Stomach smooth muscle (tissue), 2 donors: ENCODE measurements at regions not wholly inside any gene's neighbourhood (a gene's known extent, or its start where the extent isn't known, plus 50 kb on each side); places are given as distances from the start of the nearest gene placed in this dataset.

Experiments used
- H3K27ac ChIP-seq: one replicate; pipeline ENCODE4 v1.7.0; 2013; ENCODE audit warnings: mild to moderate bottlenecking, low read length, inconsistent platforms
- H3K27me3 ChIP-seq, 2 donors: one replicate each; pipeline ENCODE4 v1.7.0; 2013; ENCODE audit warnings: low read length in 2 of 2; ENCODE audit not compliant: insufficient read depth in 2 of 2, control insufficient read depth in 1 of 2
- H3K36me3 ChIP-seq, 2 donors: one replicate each; pipeline ENCODE4 v1.7.0; 2013; ENCODE audit warnings: low read length in 2 of 2; ENCODE audit not compliant: control insufficient read depth in 2 of 2, insufficient read depth in 2 of 2
- H3K4me1 ChIP-seq: one replicate; pipeline ENCODE4 v1.7.0; 2013; ENCODE audit warnings: low read length; ENCODE audit not compliant: control insufficient read depth, insufficient read depth
- H3K4me3 ChIP-seq, 2 donors: one replicate each; pipeline ENCODE4 v1.7.0; 2013; ENCODE audit warnings: low read length in 2 of 2
- H3K9ac ChIP-seq, 2 donors: one replicate each; pipeline ENCODE4 v1.7.0; 2013; ENCODE audit warnings: low read length in 2 of 2, mild to moderate bottlenecking in 1 of 2
- H3K9me3 ChIP-seq, 2 donors: one replicate each; pipeline ENCODE4 v1.7.0; 2013; ENCODE audit warnings: low read length in 2 of 2; ENCODE audit not compliant: control insufficient read depth in 2 of 2
- donor health status: healthy.
- donor health status: Pancreatic carcinoma.

DNA sequence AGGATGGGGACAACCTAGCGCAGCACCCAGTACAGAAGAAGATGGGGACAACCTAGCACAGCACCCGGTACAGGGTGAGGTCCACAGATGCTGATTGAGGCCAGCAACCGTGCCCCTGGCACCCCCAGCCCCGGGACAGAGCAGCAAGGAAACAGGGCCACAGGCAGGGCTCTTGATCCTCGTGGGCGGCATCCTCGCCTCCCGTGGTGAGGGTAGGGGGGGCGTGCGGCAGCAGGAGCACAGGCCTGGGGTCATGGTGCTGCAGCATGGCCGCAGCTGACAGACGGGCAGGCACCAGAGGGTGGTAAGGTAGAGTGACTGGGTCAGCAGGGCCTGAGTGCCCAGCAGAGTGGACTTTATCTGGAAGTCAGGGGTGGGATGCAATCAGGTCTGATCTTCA is 89.5 kb downstream of the HMX1 start:
- H3K9me3 ChIP-seq: no peaks in the 10 kb centered on the region
- no peak overlapping the region for H3K27ac ChIP-seq
- H3K9ac ChIP-seq: no peak overlapping the region
- no peaks in the 10 kb centered on the region for H3K4me1 ChIP-seq
- peaks cover 0 to 5% of the 10 kb centered on the region in 2 donors for H3K27me3 ChIP-seq
- no peaks in the 10 kb centered on the region for H3K36me3 ChIP-seq
- H3K4me3 ChIP-seq: no peak overlapping the region

DNA sequence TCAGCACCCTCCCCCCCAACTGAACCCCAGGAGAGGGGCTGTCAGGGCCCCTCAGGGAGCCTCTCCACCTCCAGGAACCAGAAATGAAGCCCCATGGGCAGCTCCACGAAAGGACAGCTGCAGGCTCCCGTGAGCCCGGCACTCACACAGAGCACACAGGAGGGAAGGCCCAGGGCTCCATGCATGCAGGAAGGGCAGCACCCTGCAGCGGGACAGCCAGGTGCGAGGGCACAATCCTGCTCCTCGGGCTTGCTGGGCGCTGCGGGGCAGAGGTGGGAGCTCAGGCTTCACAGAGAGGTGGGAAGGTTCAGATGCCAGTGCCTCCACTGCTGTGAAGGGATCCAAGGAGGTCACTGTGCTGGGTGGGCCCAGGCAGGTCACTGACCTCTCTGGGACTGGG is 90.0 kb downstream of the HMX1 start:
- no peaks in the 10 kb centered on the region for H3K9me3 ChIP-seq
- no peak overlapping the region for H3K4me3 ChIP-seq
- no peaks in the 10 kb centered on the region for H3K4me1 ChIP-seq
- no peaks in the 10 kb centered on the region for H3K36me3 ChIP-seq
- no peak overlapping the region for H3K27ac ChIP-seq
- peaks cover 0 to 5% of the 10 kb centered on the region in 2 donors for H3K27me3 ChIP-seq
- H3K9ac ChIP-seq: no peak overlapping the region

GRCh38 chr4:8780596-8781368 is 90.9 kb downstream of the HMX1 start:
- no peaks in the 10 kb centered on the region for H3K4me1 ChIP-seq
- no peaks in the 10 kb centered on the region for H3K36me3 ChIP-seq
- no peak overlapping the region for H3K4me3 ChIP-seq
- H3K9ac ChIP-seq: no peak overlapping the region
- no peaks in the 10 kb centered on the region for H3K9me3 ChIP-seq
- H3K27ac ChIP-seq: no peak overlapping the region
- peaks cover 0 to 5% of the 10 kb centered on the region in 2 donors for H3K27me3 ChIP-seq

DNA sequence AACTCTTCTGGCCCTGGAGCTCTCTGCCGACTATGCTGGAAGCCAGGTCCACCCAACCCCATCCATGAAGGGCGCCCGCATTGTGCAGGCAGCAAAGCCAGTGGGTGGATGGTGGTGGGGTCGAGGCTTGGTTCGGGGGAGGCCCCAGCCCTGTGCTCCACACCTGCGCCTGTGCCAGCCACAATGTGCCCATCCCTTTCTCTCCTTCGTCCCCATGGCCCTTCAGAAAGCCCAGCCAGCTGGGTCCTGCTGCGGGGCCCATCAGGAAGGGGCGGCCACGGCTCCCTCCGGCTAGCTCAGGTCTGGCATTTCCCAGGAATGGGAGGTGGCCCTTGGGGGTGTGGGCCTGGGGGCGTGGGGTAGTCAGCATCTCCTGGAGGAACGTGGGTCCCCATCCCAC is 91.6 kb downstream of the HMX1 start:
- H3K4me3 ChIP-seq: no peak overlapping the region
- no peak overlapping the region for H3K9ac ChIP-seq
- no peaks in the 10 kb centered on the region for H3K36me3 ChIP-seq
- no peaks in the 10 kb centered on the region for H3K4me1 ChIP-seq
- H3K27me3 ChIP-seq: peaks cover 0 to 5% of the 10 kb centered on the region in 2 donors
- H3K9me3 ChIP-seq: no peaks in the 10 kb centered on the region
- H3K27ac ChIP-seq: no peak overlapping the region

- no peaks in the 10 kb centered on the region for H3K36me3 ChIP-seq
- H3K27me3 ChIP-seq: peaks cover 0 to 5% of the 10 kb centered on the region in 2 donors
- H3K9ac ChIP-seq: no peak overlapping the region
These were observed 92.1 kb downstream of the HMX1 start for GRCh38 chr4:8779490-8779932.

DNA sequence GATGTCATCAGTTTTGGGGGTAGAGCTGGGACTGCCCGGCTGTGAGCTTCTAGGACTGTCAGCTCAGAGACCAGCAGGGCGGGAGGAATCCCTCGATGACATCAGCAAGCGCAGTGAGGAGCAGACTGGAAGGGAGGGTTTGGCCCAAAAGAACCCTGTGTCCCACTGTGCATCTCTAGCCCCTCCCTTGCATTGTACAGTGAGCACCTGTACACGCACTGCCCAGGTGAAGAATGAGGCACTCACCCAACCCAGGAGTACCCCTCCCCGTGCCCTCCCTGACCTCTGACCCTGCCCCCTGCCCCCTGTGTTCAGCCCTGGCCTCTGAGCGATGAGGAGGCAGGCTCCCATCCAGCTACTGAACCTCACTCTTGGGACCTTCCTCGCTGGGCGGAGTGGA is 92.9 kb downstream of the HMX1 start:
- peaks cover 0 to 5% of the 10 kb centered on the region in 2 donors for H3K27me3 ChIP-seq
- no peak overlapping the region for H3K9ac ChIP-seq
- no peaks in the 10 kb centered on the region for H3K36me3 ChIP-seq
- H3K27ac ChIP-seq: no peak overlapping the region
- no peaks in the 10 kb centered on the region for H3K9me3 ChIP-seq
- no peak overlapping the region for H3K4me3 ChIP-seq
- no peaks in the 10 kb centered on the region for H3K4me1 ChIP-seq

More at GRCh38 chr4:8779490-8779932, 92.1 kb downstream of the HMX1 start:
- Histone ChIP-seq H3K4me3 (no peak overlapping the region), H3K4me1 (no peaks in the 10 kb centered on the region), H3K27ac (no peak overlapping the region), H3K9me3 (no peaks in the 10 kb centered on the region)

GRCh38 chr4:8778291-8778690 is 93.3 kb downstream of the HMX1 start:
- no peak overlapping the region for H3K9ac ChIP-seq

DNA sequence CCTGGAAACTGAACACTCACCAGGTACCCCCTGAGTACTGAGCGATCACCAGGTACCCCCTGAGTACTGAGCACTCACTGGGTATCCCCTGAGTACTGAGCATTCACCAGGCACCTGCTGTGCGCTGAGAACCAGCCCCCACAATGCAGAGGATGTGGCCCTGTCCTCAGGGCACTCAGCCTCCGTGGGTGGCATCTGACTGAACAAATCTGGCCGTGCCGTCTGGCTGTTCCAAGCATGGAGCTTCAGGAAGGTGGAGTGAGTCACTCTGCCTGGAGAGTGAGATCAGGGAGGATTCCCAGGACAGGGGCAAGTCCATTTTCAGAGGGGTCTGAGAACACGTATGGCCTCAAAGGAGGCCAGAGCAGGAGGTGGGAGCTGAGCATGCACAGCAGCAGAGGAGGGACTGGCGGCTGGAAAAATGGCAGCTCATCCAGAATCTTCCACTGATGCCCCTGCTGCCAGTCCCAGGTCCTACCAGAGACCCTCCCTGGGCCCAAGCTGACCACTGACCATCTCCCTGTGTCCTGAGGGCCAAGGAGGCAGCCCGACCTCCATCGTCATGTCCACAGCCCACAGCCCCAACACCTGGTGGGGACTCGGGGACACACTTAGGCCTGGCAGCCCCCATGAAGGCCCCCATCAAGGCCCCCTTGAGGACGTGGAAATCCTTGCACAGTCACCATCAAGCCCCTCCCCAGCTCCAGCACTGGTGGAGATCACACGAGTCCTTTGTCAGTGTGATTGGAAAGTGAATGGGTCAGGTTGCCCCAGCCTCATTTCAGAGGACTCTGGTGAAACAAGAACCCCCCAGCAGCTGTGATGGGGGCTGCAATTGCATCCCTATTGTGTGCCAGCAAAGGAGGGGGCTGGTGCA is 94.1 kb downstream of the HMX1 start:
- Histone ChIP-seq H3K9me3 (no peaks in the 10 kb centered on the region), H3K4me1 (no peaks in the 10 kb centered on the region), H3K4me3 (no peak overlapping the region), H3K27ac (no peak overlapping the region), H3K36me3 (no peaks in the 10 kb centered on the region), H3K9ac (no peak overlapping the region), H3K27me3 (peaks cover 0 to 5% of the 10 kb centered on the region in 2 donors)

More at GRCh38 chr4:8778291-8778690, 93.3 kb downstream of the HMX1 start:
- H3K36me3 ChIP-seq: no peaks in the 10 kb centered on the region
- no peak overlapping the region for H3K4me3 ChIP-seq
- no peaks in the 10 kb centered on the region for H3K4me1 ChIP-seq
- H3K27me3 ChIP-seq: peaks cover 0 to 5% of the 10 kb centered on the region in 2 donors
- H3K9me3 ChIP-seq: no peaks in the 10 kb centered on the region
- H3K27ac ChIP-seq: no peak overlapping the region

DNA sequence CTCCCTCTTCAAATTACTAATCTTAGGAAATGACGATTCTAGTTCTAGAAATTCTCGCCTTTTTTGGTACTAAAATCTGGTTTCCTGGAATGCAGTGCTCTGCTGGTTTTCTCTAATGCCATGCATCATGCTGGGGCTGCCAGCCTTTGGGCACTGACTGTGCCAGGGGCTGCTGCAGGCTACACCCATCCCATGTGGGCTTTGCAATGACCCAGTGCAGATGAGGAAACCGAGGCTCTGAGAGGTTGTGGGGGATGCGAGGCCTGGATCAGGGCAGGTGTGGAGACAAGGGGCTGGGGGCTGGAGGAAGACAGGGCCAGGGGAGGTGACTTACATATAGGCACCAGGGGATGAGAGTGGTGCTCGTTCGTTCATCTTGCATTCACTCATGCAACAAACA is 95.3 kb downstream of the HMX1 start:
- no peak overlapping the region for H3K27ac ChIP-seq
- no peaks in the 10 kb centered on the region for H3K36me3 ChIP-seq
- no peak overlapping the region for H3K9ac ChIP-seq
- no peaks in the 10 kb centered on the region for H3K9me3 ChIP-seq
- no peaks in the 10 kb centered on the region for H3K4me1 ChIP-seq
- no peak overlapping the region for H3K4me3 ChIP-seq
- peaks cover 0 to 3% of the 10 kb centered on the region in 2 donors for H3K27me3 ChIP-seq

- Histone ChIP-seq H3K9ac (no peak overlapping the region), H3K27ac (no peak overlapping the region), H3K4me3 (no peak overlapping the region), H3K9me3 (no peaks in the 10 kb centered on the region), H3K27me3 (peaks cover 0 to 3% of the 10 kb centered on the region in 2 donors), H3K36me3 (no peaks in the 10 kb centered on the region), H3K4me1 (no peaks in the 10 kb centered on the region)
These were observed 95.8 kb downstream of the HMX1 start for GRCh38 chr4:8775751-8776355.
